B cell (primary cell): ENCODE measurements at regions not wholly inside any gene's neighbourhood (a gene's known extent, or its start where the extent isn't known, plus 50 kb on each side); places are given as distances from the start of the nearest gene placed in this dataset.

ENCODE experiments used
- ATAC-seq: fragments of 200-7000 bp; cut with Tn5 transposase; one replicate; pipeline ENCODE4 v1.10.0; 2021; ENCODE audit warnings: low read depth, mild to moderate bottlenecking, moderate number of reproducible peaks, moderate library complexity
- CTCF ChIA-PET: fragments of 350-600 bp; sonication (Branson Sonifier 250); formaldehyde crosslinking; loops from one replicate; lab custom pipeline; 2021; ENCODE audit warnings: antibody characterized with exemption, inconsistent platforms; lab: Charles Lee
- POLR2A ChIA-PET: fragments of 350-600 bp; sonication (Branson Sonifier 250); formaldehyde crosslinking; loops from one replicate; lab custom pipeline; 2021; ENCODE audit warnings: antibody characterized with exemption; lab: Charles Lee
- DNase-seq: peaks from one replicate; pipeline ENCODE4 v3.0.0; 2013
- H2AFZ ChIP-seq: 2 replicates; pipeline ENCODE4 v1.6.1; 2012; ENCODE audit warnings: mild to moderate bottlenecking, low read depth, low read length; ENCODE audit not compliant: insufficient read depth, poor library complexity, severe bottlenecking
- H3K27ac ChIP-seq, 2 donors: 1 replicate in 1 of 2; 2 replicates in 1 of 2; pipeline ENCODE4 v1.5.1; 2012 to 2013; ENCODE audit warnings: low read length in 2 of 2, mild to moderate bottlenecking in 2 of 2, moderate library complexity in 1 of 2
- H3K27me3 ChIP-seq, 4 experiments: fragments of 200-600 bp in 1 of 4; sonication (generic) in 1 of 4; replicated peaks in 1 of 4; 1 replicate in 2 of 4; 2 replicates in 2 of 4; pipeline versions ENCODE4 v1.6.1 to v1.7.0; 2013 to 2016; ENCODE audit warnings: low read length in 3 of 4, mild to moderate bottlenecking in 2 of 4, mixed read lengths in 1 of 4, moderate library complexity in 1 of 4; ENCODE audit not compliant: insufficient read depth in 4 of 4, control insufficient read depth in 3 of 4; ENCODE audit errors: control extremely low read depth in 1 of 4
- H3K36me3 ChIP-seq, 2 experiments: replicated peaks in 1 of 2; 1 replicate in 1 of 2; 2 replicates in 1 of 2; pipeline versions ENCODE4 v1.6.1 to v1.7.1; 2013; ENCODE audit warnings: low read length in 1 of 2; ENCODE audit not compliant: insufficient read depth in 2 of 2, control insufficient read depth in 1 of 2; ENCODE audit errors: control extremely low read depth in 1 of 2, extremely low read depth in 1 of 2
- H3K4me1 ChIP-seq, 2 donors: fragments of 200-600 bp in 1 of 2; sonication (generic) in 1 of 2; 1 replicate in 1 of 2; 2 replicates in 1 of 2; pipeline versions ENCODE4 v1.5.1 to v1.6.1; 2013 to 2017; ENCODE audit warnings: low read length in 2 of 2; ENCODE audit not compliant: control insufficient read depth in 2 of 2, insufficient read depth in 2 of 2
- H3K4me2 ChIP-seq: replicated peaks from 2 replicates; pipeline ENCODE3; 2012; ENCODE audit warnings: mild to moderate bottlenecking, low read depth, low read length; ENCODE audit not compliant: poor library complexity, severe bottlenecking
- H3K4me3 ChIP-seq, 5 experiments: fragments of 200-600 bp in 1 of 5; sonication (generic) in 1 of 5; 1 replicate in 3 of 5; 2 replicates in 2 of 5; pipeline versions ENCODE4 v1.5.1 to v1.7.0; 2011 to 2016; ENCODE audit warnings: low read length in 4 of 5, mild to moderate bottlenecking in 4 of 5, low read depth in 2 of 5, control low read depth in 1 of 5, moderate library complexity in 1 of 5; ENCODE audit not compliant: insufficient read depth in 1 of 5; ENCODE audit errors: control extremely low read depth in 1 of 5, extremely low read depth in 1 of 5
- H3K79me2 ChIP-seq: fragments of 200-600 bp; sonication (generic); one replicate; pipeline ENCODE4 v1.6.0; 2016; ENCODE audit warnings: low read length; ENCODE audit not compliant: control insufficient read depth, insufficient read depth
- H3K9ac ChIP-seq: fragments of 200-600 bp; sonication (generic); 2 replicates; pipeline ENCODE4 v1.6.1; 2017; ENCODE audit warnings: mild to moderate bottlenecking, low read length, moderate library complexity
- H3K9me3 ChIP-seq, 3 donors: one replicate each; pipeline versions ENCODE4 v1.6.1 to v1.7.1; 2013; ENCODE audit warnings: low read length in 2 of 3; ENCODE audit not compliant: control insufficient read depth in 2 of 3, insufficient read depth in 1 of 3; ENCODE audit errors: control extremely low read depth in 1 of 3
- H4K20me1 ChIP-seq: 2 replicates; pipeline ENCODE4 v1.6.0; 2012; ENCODE audit warnings: mild to moderate bottlenecking, low read length; ENCODE audit not compliant: insufficient read depth, control insufficient read depth, poor library complexity, severe bottlenecking
- H3K27ac Mint-ChIP-seq: one replicate; pipeline ENCODE4 v1.8.0; 2021; ENCODE audit warnings: mixed read lengths
- H3K27me3 Mint-ChIP-seq: one replicate; pipeline ENCODE4 v1.8.0; 2021; ENCODE audit warnings: mixed read lengths
- H3K4me1 Mint-ChIP-seq: one replicate; pipeline ENCODE4 v1.8.0; 2021; ENCODE audit warnings: mixed read lengths
- H3K4me3 Mint-ChIP-seq: one replicate; pipeline ENCODE4 v1.8.0; 2021; ENCODE audit warnings: mixed read lengths
- H3K9me3 Mint-ChIP-seq: one replicate; pipeline ENCODE4 v1.8.0; 2022; ENCODE audit warnings: mixed read lengths; ENCODE audit not compliant: insufficient read depth
- EZH2 ChIP-seq: IDR thresholded peaks from 2 replicates; pipeline ENCODE4 v1.6.1; 2012; ENCODE audit warnings: borderline replicate concordance, low read depth, mild to moderate bottlenecking, moderate library complexity, low read length; ENCODE audit not compliant: insufficient read depth, poor library complexity, severe bottlenecking
- WGBS: methylation state at CpG from one replicate; pipeline ENCODE4 v1.1.5; 2013; ENCODE audit warnings: missing lambda C conversion rate; ENCODE audit not compliant: insufficient coverage; 5-methylcytosine and 5-hydroxymethylcytosine counted together
- intact Hi-C: fragments of 100-400 bp; cut with micrococcal nuclease; formaldehyde crosslinking; loops from one replicate; pipeline ENCODE4 v1.10.0; 2022
- TF ChIP-seq, protein P1 (sequence below): fragments of 200-600 bp; IDR thresholded peaks from one replicate; pipeline ENCODE4 v1.8.0; 2022; ENCODE audit warnings: antibody characterized with exemption, mild to moderate bottlenecking

- no peaks in the 10 kb centered on the region for H3K4me1 ChIP-seq
- no peak overlapping the region for H3K27ac Mint-ChIP-seq
- H3K4me3 ChIP-seq: no peak overlapping the region
- H3K4me2 ChIP-seq: no peak overlapping the region
- H3K36me3 ChIP-seq: no peaks in the 10 kb centered on the region
- DNase-seq: no peak
- WGBS: no CpG with 5 or more reads among the region's 4 CpGs
- intact Hi-C loops: no loop called here
- no peak for TF ChIP-seq EZH2
- H3K9me3 Mint-ChIP-seq: no peaks in the 10 kb centered on the region
- no peaks in the 10 kb centered on the region for H3K4me1 Mint-ChIP-seq
- H3K9ac ChIP-seq: no peak overlapping the region
- no peaks in the 10 kb centered on the region for H3K79me2 ChIP-seq
- H3K27ac ChIP-seq: no peak overlapping the region
- H4K20me1 ChIP-seq: no peaks in the 10 kb centered on the region
- POLR2A ChIA-PET: no interaction called here
- no peak overlapping the region for H2AFZ ChIP-seq
- no peak overlapping the region for H3K4me3 Mint-ChIP-seq
- ATAC-seq: no peak
- H3K9me3 ChIP-seq: peaks cover 0 to 2% (median 0%) of the 10 kb centered on the region in 3 donors
- no peaks in the 10 kb centered on the region for H3K27me3 Mint-ChIP-seq
- no peaks in the 10 kb centered on the region for H3K27me3 ChIP-seq
- CTCF ChIA-PET: no interaction called here
Observed at GRCh38 chr2:33891616-33892015, 292.5 kb upstream of the FAM98A start.

GRCh38 chr2:33890686-33891085, 291.6 kb upstream of the FAM98A start:
- Histone ChIP-seq H4K20me1 (no peaks in the 10 kb centered on the region), H3K36me3 (no peaks in the 10 kb centered on the region), H3K79me2 (no peaks in the 10 kb centered on the region), H3K9me3 (peaks cover 0 to 2% (median 0%) of the 10 kb centered on the region in 3 donors), H3K27ac (no peak overlapping the region), H3K27me3 (no peaks in the 10 kb centered on the region), H3K9ac (no peak overlapping the region), H3K4me1 (no peaks in the 10 kb centered on the region), H3K4me2 (no peak overlapping the region), H3K4me3 (no peak overlapping the region), H2AFZ (no peak overlapping the region)
- Mint-ChIP-seq H3K9me3 (no peaks in the 10 kb centered on the region), H3K27me3 (no peaks in the 10 kb centered on the region), H3K4me1 (no peaks in the 10 kb centered on the region), H3K4me3 (no peak overlapping the region), H3K27ac (no peak overlapping the region)
- 98% methylated on average over 6 of the region's 6 CpGs for WGBS
- intact Hi-C loops: no loop called here
- TF ChIP-seq EZH2: no peak
- TF ChIP-seq, protein P1, sequence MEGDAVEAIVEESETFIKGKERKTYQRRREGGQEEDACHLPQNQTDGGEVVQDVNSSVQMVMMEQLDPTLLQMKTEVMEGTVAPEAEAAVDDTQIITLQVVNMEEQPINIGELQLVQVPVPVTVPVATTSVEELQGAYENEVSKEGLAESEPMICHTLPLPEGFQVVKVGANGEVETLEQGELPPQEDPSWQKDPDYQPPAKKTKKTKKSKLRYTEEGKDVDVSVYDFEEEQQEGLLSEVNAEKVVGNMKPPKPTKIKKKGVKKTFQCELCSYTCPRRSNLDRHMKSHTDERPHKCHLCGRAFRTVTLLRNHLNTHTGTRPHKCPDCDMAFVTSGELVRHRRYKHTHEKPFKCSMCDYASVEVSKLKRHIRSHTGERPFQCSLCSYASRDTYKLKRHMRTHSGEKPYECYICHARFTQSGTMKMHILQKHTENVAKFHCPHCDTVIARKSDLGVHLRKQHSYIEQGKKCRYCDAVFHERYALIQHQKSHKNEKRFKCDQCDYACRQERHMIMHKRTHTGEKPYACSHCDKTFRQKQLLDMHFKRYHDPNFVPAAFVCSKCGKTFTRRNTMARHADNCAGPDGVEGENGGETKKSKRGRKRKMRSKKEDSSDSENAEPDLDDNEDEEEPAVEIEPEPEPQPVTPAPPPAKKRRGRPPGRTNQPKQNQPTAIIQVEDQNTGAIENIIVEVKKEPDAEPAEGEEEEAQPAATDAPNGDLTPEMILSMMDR: no peak
- ATAC-seq (no peak), DNase-seq (no peak)
- POLR2A ChIA-PET: no interaction called here
- CTCF ChIA-PET: no interaction called here
